A549 (cell line): ENCODE measurements at regions not wholly inside any gene's neighbourhood (a gene's known extent, or its start where the extent isn't known, plus 50 kb on each side); places are given as distances from the start of the nearest gene placed in this dataset.

ENCODE experiments used
- ATAC-seq, 2 experiments: fragments of 200-7000 bp in 1 of 2; fragments of >200 bp in 1 of 2; cut with Nextera tagmentation in 1 of 2; cut with Tn5 transposase in 1 of 2; 3 replicates each; pipeline versions ENCODE4 v1.8.0 to v1.9.1; 2018 to 2020; ENCODE audit warnings: mild to moderate bottlenecking in 1 of 2, moderate library complexity in 1 of 2
- CTCF ChIA-PET: fragments of 300-600 bp; sonication (Branson Sonifier 250); formaldehyde crosslinking; extraction: SDS; loops from one replicate; lab custom pipeline; 2021; ENCODE audit warnings: antibody characterized with exemption, inconsistent platforms; lab: Yijun Ruan, JAX
- POLR2A ChIA-PET: fragments of 350-600 bp; formaldehyde crosslinking; extraction: SDS; loops from one replicate; lab custom pipeline; 2021; ENCODE audit warnings: antibody characterized with exemption, inconsistent platforms; lab: Yijun Ruan, JAX
- DNase-seq, 2 experiments: peaks; one replicate each; pipeline versions ENCODE4 v3.0.0 to v3.0.0-alpha.2; 2011 to 2016; ENCODE audit warnings: low read depth in 1 of 2, low spot score in 1 of 2
- FAIRE-seq: peaks from 2 replicates; lab custom pipeline; 2011; peaks lifted over from hg19 to GRCh38; lab: Jason Lieb, UNC
- H3K27ac ChIP-seq, 2 experiments: fragments of >200 bp; sonication (Bioruptor Twin); formaldehyde crosslinking; 3 replicates each; pipeline ENCODE4 v1.5.1; 2016 to 2017
- H3K4me1 ChIP-seq: fragments of >200 bp; sonication (Bioruptor Twin); formaldehyde crosslinking; 3 replicates; pipeline ENCODE4 v1.6.1; 2016
- H3K4me2 ChIP-seq: fragments of >200 bp; sonication (Bioruptor Twin); formaldehyde crosslinking; 3 replicates; pipeline ENCODE4 v1.6.1; 2016
- H3K4me3 ChIP-seq: fragments of >200 bp; sonication (Bioruptor Twin); formaldehyde crosslinking; 3 replicates; pipeline ENCODE4 v1.5.1; 2016
- H3K9me3 ChIP-seq: fragments of >200 bp; sonication (Bioruptor Twin); formaldehyde crosslinking; 3 replicates; pipeline ENCODE4 v1.6.1; 2016
- CBX8 ChIP-seq: fragments of 200-600 bp; sonication (generic); IDR thresholded peaks from 2 replicates; pipeline ENCODE4 v1.6.1; 2016
- CEBPB ChIP-seq, 2 experiments: fragments of >200 bp in 1 of 2; sonication (Bioruptor Twin) in 1 of 2; formaldehyde crosslinking in 1 of 2; IDR thresholded peaks; 2 replicates each; pipeline ENCODE4 v1.6.1; 2012 to 2016
- EHF ChIP-seq: fragments of 250-450 bp; sonication (Bioruptor Pico); IDR thresholded peaks from 2 replicates; pipeline ENCODE4 v1.5.0; 2020; ENCODE audit warnings: mild to moderate bottlenecking
- EHMT2 ChIP-seq: fragments of 200-600 bp; sonication (generic); IDR thresholded peaks from 2 replicates; pipeline ENCODE4 v1.6.1; 2016; ENCODE audit warnings: antibody characterized with exemption, low read depth, mild to moderate bottlenecking, moderate library complexity
- EP300 ChIP-seq, 2 experiments: fragments of >200 bp; sonication (Bioruptor Twin); formaldehyde crosslinking; IDR thresholded peaks; 2 replicates in 1 of 2; 3 replicates in 1 of 2; pipeline ENCODE4 v1.6.1; 2016 to 2017
- ESRRA ChIP-seq: fragments of 150-350 bp; IDR thresholded peaks from 2 replicates; pipeline ENCODE4 v1.6.1; 2014; ENCODE audit warnings: mild to moderate bottlenecking, low read length, borderline replicate concordance
- FOSL2 ChIP-seq, 2 experiments: fragments of 450-650 bp in 1 of 2; fragments of >200 bp in 1 of 2; sonication (Bioruptor Twin) in 1 of 2; formaldehyde crosslinking; IDR thresholded peaks; 2 replicates each; pipeline versions ENCODE4 v1.5.0 to v1.6.1; 2016 to 2020; ENCODE audit warnings: mild to moderate bottlenecking in 1 of 2, moderate library complexity in 1 of 2
- HEYL ChIP-seq: fragments of 250-450 bp; sonication (Bioruptor Pico); IDR thresholded peaks from 2 replicates; pipeline ENCODE4 v1.8.0; 2021; ENCODE audit warnings: mild to moderate bottlenecking, moderate library complexity
- KDM1A ChIP-seq: fragments of 200-600 bp; sonication (generic); IDR thresholded peaks from 2 replicates; pipeline ENCODE4 v1.6.1; 2016; ENCODE audit warnings: low read depth, mild to moderate bottlenecking
- MAFK ChIP-seq: fragments of 450-650 bp; IDR thresholded peaks from 2 replicates; pipeline ENCODE4 v1.6.1; 2014; ENCODE audit not compliant: partially characterized antibody
- MYC ChIP-seq: IDR thresholded peaks from 2 replicates; pipeline ENCODE4 v1.6.1; 2012; ENCODE audit warnings: mild to moderate bottlenecking, inconsistent platforms, low read length, improper control_type of control experiment, borderline replicate concordance
- NFE2L2 ChIP-seq: fragments of 150-350 bp; conservative IDR thresholded peaks from 2 replicates; pipeline ENCODE4 v1.6.1; 2014; ENCODE audit warnings: low read length
- NR3C1 ChIP-seq: fragments of >200 bp; sonication (Bioruptor Twin); formaldehyde crosslinking; IDR thresholded peaks from 3 replicates; pipeline ENCODE4 v1.6.1; 2017
- POLR2A ChIP-seq: IDR thresholded peaks from 2 replicates; pipeline ENCODE4 v1.6.1; 2012; ENCODE audit warnings: mild to moderate bottlenecking, low read length
- POLR2AphosphoS2 ChIP-seq: conservative IDR thresholded peaks from 2 replicates; pipeline ENCODE4 v1.6.1; 2012; ENCODE audit warnings: low read length, improper control_type of control experiment, inconsistent platforms
- RAD21 ChIP-seq, 2 experiments: fragments of >200 bp in 1 of 2; sonication (Bioruptor Twin) in 1 of 2; formaldehyde crosslinking in 1 of 2; IDR thresholded peaks in 1 of 2; conservative IDR thresholded peaks in 1 of 2; 2 replicates in 1 of 2; 3 replicates in 1 of 2; pipeline ENCODE4 v1.6.1; 2012 to 2018; ENCODE audit warnings: inconsistent platforms in 1 of 2
- RFX5 ChIP-seq: fragments of 450-650 bp; IDR thresholded peaks from 2 replicates; pipeline ENCODE4 v1.7.1; 2014; ENCODE audit warnings: antibody characterized with exemption, mild to moderate bottlenecking, moderate library complexity
- RNF2 ChIP-seq: fragments of 200-600 bp; sonication (generic); IDR thresholded peaks from 2 replicates; pipeline ENCODE4 v1.6.1; 2016; ENCODE audit warnings: low read depth, mild to moderate bottlenecking, antibody characterized with exemption, moderate library complexity, borderline replicate concordance
- SMC3 ChIP-seq: fragments of >200 bp; sonication (Bioruptor Twin); formaldehyde crosslinking; IDR thresholded peaks from 3 replicates; pipeline ENCODE4 v1.6.1; 2018; ENCODE audit warnings: inconsistent platforms
- SREBF2 ChIP-seq: fragments of 450-650 bp; IDR thresholded peaks from 2 replicates; pipeline ENCODE4 v1.6.1; 2014; ENCODE audit warnings: mild to moderate bottlenecking, moderate library complexity
- TFCP2L1 ChIP-seq: fragments of 250-450 bp; sonication (Bioruptor Pico); IDR thresholded peaks from 2 replicates; pipeline ENCODE4 v1.5.0; 2021; ENCODE audit warnings: mild to moderate bottlenecking
- TP53 ChIP-seq: fragments of 250-450 bp; sonication (Bioruptor Pico); IDR thresholded peaks from 2 replicates; pipeline ENCODE4 v1.5.0; 2021; ENCODE audit warnings: mild to moderate bottlenecking, moderate library complexity
- ZC3H11A ChIP-seq: fragments of 450-650 bp; IDR thresholded peaks from 2 replicates; pipeline ENCODE4 v1.6.1; 2014; ENCODE audit warnings: antibody characterized with exemption, mild to moderate bottlenecking
- ZFP36 ChIP-seq: fragments of 450-650 bp; IDR thresholded peaks from 2 replicates; pipeline ENCODE4 v1.6.1; 2014; ENCODE audit warnings: borderline replicate concordance; ENCODE audit not compliant: partially characterized antibody
- WGBS: methylation state at CpG from one replicate; pipeline ENCODE4 v1.1.6; 2017; ENCODE audit errors: missing lambda C conversion rate; 5-methylcytosine and 5-hydroxymethylcytosine counted together
- TF ChIP-seq, protein P1 (sequence below): IDR thresholded peaks from 2 replicates; pipeline ENCODE4 v1.6.1; 2012; ENCODE audit warnings: low read depth, borderline replicate concordance
- TF ChIP-seq, protein P2 (sequence below): fragments of 150-350 bp; IDR thresholded peaks from 2 replicates; pipeline ENCODE4 v1.6.1; 2014; ENCODE audit warnings: low read depth, mild to moderate bottlenecking, low read length
- TF ChIP-seq, protein P3 (sequence below): fragments of 450-650 bp; IDR thresholded peaks from 2 replicates; pipeline ENCODE4 v1.6.1; 2014; ENCODE audit warnings: antibody characterized with exemption
- TF ChIP-seq, protein P4 (sequence below): fragments of 200-600 bp; sonication (generic); IDR thresholded peaks from 2 replicates; pipeline ENCODE4 v1.6.1; 2016; ENCODE audit warnings: antibody characterized with exemption, mild to moderate bottlenecking, moderate library complexity
- TF ChIP-seq, protein P5 (sequence below): fragments of 250-450 bp; sonication (Bioruptor Pico); IDR thresholded peaks from 2 replicates; pipeline ENCODE4 v1.5.0; 2020; ENCODE audit warnings: low read depth, mild to moderate bottlenecking, moderate library complexity

DNA sequence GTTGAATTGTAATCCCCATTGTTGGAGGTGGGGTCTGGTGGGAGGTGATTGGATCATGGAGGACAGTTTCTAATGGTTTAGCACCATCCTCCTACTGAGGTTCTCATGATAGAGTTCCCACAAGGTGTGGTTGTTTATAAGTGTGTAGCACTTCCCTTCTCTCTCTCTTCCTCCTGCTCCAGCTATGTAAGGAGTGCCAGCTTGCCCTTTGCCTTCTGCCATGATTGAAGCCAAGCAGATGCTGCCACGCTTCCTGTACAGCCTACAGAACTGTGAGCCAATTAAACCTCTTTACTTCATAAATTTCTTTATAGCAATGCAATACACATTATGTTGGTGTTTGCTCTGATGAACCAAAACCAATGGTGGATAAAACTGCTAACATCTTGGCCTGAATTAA lies 238.2 kb downstream of the EFNB2 start:
- Histone ChIP-seq H3K4me1 (no peaks in the 10 kb centered on the region), H3K4me2 (no peak overlapping the region), H3K4me3 (no peak overlapping the region)
- 44% methylated on average over 1 of the region's 1 CpG for WGBS
- no peak for TF ChIP-seq NR3C1
- TF ChIP-seq RFX5 = no peak
- no peak for TF ChIP-seq EHF
- TF ChIP-seq EP300 (IDR thresholded peaks at IDR 0.05) = no peak
- TF ChIP-seq, all 56 proteins: peak for 0
- ChIA-PET CTCF (no interaction called here), POLR2A (no interaction called here)
- ATAC-seq (no peak), DNase-seq (no peak), FAIRE-seq (no peak)
- Histone ChIP-seq H3K9me3 (no peaks in the 10 kb centered on the region), H3K27ac (no peak overlapping the region)

DNA sequence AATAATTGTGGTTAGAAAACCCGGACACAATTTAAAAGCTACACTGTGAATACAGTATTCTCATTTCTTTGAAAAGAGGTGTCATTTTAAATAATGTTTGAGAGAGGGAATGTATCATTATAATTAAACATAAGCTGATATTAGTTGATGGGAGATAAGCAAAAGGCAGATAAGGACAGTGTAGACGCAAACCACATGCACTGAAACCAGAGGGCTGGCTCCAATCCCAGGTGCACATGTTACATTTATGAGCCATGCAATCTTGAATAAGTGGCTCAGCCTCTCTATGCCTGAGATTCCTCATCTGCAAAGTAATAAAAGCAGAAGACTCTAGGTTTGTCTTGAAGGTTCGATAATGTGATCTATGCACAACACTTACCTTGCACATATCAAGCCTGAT lies 238.7 kb downstream of the EFNB2 start:
- H3K4me1 ChIP-seq = no peaks in the 10 kb centered on the region
- 21% methylated on average over 3 of the region's 3 CpGs for WGBS
- DNase-seq (no peak), FAIRE-seq (no peak), ATAC-seq (no peak)
- H3K4me3 ChIP-seq = no peak overlapping the region
- H3K9me3 ChIP-seq = no peaks in the 10 kb centered on the region
- ChIA-PET POLR2A (no interaction called here), CTCF (interaction anchor here (0.5 kb wide), 1 partner anchor 589 kb away, joined by 3 read pairs; no protein-coding TSS in a partner anchor)
- TF ChIP-seq SREBF2 = no peak
- TF ChIP-seq, protein P1, sequence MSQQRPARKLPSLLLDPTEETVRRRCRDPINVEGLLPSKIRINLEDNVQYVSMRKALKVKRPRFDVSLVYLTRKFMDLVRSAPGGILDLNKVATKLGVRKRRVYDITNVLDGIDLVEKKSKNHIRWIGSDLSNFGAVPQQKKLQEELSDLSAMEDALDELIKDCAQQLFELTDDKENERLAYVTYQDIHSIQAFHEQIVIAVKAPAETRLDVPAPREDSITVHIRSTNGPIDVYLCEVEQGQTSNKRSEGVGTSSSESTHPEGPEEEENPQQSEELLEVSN = no peak
- no peak for TF ChIP-seq KDM1A
- no peak for TF ChIP-seq CBX8
- TF ChIP-seq POLR2A = no peak
- no peak for TF ChIP-seq ESRRA
- TF ChIP-seq, protein P2, sequence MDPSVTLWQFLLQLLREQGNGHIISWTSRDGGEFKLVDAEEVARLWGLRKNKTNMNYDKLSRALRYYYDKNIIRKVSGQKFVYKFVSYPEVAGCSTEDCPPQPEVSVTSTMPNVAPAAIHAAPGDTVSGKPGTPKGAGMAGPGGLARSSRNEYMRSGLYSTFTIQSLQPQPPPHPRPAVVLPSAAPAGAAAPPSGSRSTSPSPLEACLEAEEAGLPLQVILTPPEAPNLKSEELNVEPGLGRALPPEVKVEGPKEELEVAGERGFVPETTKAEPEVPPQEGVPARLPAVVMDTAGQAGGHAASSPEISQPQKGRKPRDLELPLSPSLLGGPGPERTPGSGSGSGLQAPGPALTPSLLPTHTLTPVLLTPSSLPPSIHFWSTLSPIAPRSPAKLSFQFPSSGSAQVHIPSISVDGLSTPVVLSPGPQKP = no peak
- no peak for TF ChIP-seq ZC3H11A
- no peak for TF ChIP-seq RAD21 (conservative IDR thresholded peaks at IDR 0.05 in 1 of 2, IDR thresholded peaks at IDR 0.05 in 1 of 2)
- TF ChIP-seq ZFP36 = no peak
- no peak for TF ChIP-seq SMC3
- TF ChIP-seq CEBPB (IDR thresholded peaks at IDR 0.05) = no peak
- TF ChIP-seq MAFK = no peak
- TF ChIP-seq POLR2AphosphoS2 = no peak
- no peak for TF ChIP-seq EP300 (IDR thresholded peaks at IDR 0.05)
- no peak for TF ChIP-seq MYC
- TF ChIP-seq RNF2 = no peak
- no peak for TF ChIP-seq TP53 (CRISPR knock-in tag)
- no peak for TF ChIP-seq HEYL (CRISPR knock-in tag)
- TF ChIP-seq EHMT2 = no peak
- H3K4me2 ChIP-seq = no peak overlapping the region
- no peak overlapping the region for H3K27ac ChIP-seq

DNA sequence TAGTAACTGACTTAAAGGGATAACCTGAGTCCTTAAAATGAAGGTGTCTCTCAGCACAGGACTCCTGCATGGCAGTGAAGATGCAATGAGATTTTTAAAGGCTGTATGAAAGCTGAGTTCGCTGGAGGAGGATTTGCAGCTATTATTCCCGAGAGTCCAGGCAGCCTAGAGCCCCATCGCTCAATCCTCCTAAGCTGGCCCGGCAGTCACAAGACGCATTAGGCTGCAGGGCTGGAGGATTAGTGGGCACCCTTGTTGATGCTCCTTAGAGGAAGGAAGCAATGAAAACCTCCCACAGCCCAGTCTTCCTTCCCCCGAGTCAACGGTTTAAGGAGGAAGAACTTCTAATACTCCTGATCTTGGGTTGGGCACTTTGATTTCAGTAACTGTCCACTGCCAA lies 239.5 kb downstream of the EFNB2 start:
- CTCF ChIA-PET = interaction anchor here (0.5 kb wide), 1 partner anchor 588 kb away, joined by 3 read pairs; no protein-coding TSS in a partner anchor
- POLR2A ChIA-PET = no interaction called here
- Histone ChIP-seq H3K4me1 (no peaks in the 10 kb centered on the region), H3K4me3 (no peak overlapping the region), H3K27ac (no peak overlapping the region), H3K4me2 (no peak overlapping the region), H3K9me3 (no peaks in the 10 kb centered on the region)
- FAIRE-seq (no peak), ATAC-seq (no peak), DNase-seq (no peak)
- TF ChIP-seq, protein P3, sequence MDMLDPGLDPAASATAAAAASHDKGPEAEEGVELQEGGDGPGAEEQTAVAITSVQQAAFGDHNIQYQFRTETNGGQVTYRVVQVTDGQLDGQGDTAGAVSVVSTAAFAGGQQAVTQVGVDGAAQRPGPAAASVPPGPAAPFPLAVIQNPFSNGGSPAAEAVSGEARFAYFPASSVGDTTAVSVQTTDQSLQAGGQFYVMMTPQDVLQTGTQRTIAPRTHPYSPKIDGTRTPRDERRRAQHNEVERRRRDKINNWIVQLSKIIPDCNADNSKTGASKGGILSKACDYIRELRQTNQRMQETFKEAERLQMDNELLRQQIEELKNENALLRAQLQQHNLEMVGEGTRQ = no peak
- TF ChIP-seq, protein P1 = no peak
- no peak for TF ChIP-seq FOSL2 (IDR thresholded peaks at IDR 0.05)
- no peak for TF ChIP-seq FOSL2 (CRISPR knock-in tag; IDR thresholded peaks at IDR 0.05)
- TF ChIP-seq RFX5 = no peak
- no peak for TF ChIP-seq POLR2A
- TF ChIP-seq, protein P4, sequence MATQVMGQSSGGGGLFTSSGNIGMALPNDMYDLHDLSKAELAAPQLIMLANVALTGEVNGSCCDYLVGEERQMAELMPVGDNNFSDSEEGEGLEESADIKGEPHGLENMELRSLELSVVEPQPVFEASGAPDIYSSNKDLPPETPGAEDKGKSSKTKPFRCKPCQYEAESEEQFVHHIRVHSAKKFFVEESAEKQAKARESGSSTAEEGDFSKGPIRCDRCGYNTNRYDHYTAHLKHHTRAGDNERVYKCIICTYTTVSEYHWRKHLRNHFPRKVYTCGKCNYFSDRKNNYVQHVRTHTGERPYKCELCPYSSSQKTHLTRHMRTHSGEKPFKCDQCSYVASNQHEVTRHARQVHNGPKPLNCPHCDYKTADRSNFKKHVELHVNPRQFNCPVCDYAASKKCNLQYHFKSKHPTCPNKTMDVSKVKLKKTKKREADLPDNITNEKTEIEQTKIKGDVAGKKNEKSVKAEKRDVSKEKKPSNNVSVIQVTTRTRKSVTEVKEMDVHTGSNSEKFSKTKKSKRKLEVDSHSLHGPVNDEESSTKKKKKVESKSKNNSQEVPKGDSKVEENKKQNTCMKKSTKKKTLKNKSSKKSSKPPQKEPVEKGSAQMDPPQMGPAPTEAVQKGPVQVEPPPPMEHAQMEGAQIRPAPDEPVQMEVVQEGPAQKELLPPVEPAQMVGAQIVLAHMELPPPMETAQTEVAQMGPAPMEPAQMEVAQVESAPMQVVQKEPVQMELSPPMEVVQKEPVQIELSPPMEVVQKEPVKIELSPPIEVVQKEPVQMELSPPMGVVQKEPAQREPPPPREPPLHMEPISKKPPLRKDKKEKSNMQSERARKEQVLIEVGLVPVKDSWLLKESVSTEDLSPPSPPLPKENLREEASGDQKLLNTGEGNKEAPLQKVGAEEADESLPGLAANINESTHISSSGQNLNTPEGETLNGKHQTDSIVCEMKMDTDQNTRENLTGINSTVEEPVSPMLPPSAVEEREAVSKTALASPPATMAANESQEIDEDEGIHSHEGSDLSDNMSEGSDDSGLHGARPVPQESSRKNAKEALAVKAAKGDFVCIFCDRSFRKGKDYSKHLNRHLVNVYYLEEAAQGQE = no peak
- no peak for TF ChIP-seq HEYL (CRISPR knock-in tag)
- TF ChIP-seq MAFK = no peak
- TF ChIP-seq CBX8 = no peak
- TF ChIP-seq TFCP2L1 (CRISPR knock-in tag) = no peak
- TF ChIP-seq, protein P5, sequence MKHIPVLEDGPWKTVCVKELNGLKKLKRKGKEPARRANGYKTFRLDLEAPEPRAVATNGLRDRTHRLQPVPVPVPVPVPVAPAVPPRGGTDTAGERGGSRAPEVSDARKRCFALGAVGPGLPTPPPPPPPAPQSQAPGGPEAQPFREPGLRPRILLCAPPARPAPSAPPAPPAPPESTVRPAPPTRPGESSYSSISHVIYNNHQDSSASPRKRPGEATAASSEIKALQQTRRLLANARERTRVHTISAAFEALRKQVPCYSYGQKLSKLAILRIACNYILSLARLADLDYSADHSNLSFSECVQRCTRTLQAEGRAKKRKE (CRISPR knock-in tag) = no peak
- TF ChIP-seq SMC3 = no peak
- TF ChIP-seq NFE2L2 = no peak
- WGBS = 59% methylated on average over 7 of the region's 7 CpGs
